MM.1S (cell line): ENCODE measurements at regions not wholly inside any gene's neighbourhood (a gene's known extent, or its start where the extent isn't known, plus 50 kb on each side); places are given as distances from the start of the nearest gene placed in this dataset.

Source experiments
- EZH2 ChIP-seq: fragments of 300-600 bp; sonication (generic); optimal IDR thresholded peaks from 2 replicates; pipeline ENCODE3; 2017; ENCODE audit warnings: low read depth, mild to moderate bottlenecking, antibody characterized with exemption, low read length, mixed read lengths
- TF ChIP-seq, protein P1 (sequence below): fragments of 300-600 bp; sonication (generic); IDR thresholded peaks from 2 replicates; pipeline ENCODE4 v1.5.1; 2016; ENCODE audit warnings: antibody characterized with exemption, low read length, mixed read lengths

DNA sequence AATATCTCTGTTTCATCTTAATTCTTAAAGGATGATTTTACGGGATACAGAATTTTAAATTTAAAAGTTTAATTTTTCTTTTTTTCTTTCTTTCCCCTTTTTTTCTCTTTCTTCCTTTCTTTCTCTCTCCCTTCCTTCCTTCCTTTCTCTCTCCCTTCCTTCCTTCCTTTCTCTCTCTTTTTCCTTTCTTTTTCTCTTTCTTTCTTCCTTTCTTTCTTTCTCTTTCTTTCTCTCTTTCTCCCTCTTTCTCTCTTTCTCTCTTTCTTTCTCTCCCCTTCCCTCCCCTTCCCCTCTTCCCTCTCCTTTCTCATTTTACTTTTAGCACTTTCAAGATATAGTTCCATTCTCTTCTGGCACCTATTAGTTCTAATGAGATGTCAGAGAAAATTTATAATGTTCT is 61.4 kb upstream of the ADRB2 start:
- TF ChIP-seq, protein P1, sequence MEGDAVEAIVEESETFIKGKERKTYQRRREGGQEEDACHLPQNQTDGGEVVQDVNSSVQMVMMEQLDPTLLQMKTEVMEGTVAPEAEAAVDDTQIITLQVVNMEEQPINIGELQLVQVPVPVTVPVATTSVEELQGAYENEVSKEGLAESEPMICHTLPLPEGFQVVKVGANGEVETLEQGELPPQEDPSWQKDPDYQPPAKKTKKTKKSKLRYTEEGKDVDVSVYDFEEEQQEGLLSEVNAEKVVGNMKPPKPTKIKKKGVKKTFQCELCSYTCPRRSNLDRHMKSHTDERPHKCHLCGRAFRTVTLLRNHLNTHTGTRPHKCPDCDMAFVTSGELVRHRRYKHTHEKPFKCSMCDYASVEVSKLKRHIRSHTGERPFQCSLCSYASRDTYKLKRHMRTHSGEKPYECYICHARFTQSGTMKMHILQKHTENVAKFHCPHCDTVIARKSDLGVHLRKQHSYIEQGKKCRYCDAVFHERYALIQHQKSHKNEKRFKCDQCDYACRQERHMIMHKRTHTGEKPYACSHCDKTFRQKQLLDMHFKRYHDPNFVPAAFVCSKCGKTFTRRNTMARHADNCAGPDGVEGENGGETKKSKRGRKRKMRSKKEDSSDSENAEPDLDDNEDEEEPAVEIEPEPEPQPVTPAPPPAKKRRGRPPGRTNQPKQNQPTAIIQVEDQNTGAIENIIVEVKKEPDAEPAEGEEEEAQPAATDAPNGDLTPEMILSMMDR: no peak
- TF ChIP-seq EZH2: no peak
